Osteocyte (in vitro differentiated cells): ENCODE measurements at regions not wholly inside any gene's neighbourhood (a gene's known extent, or its start where the extent isn't known, plus 50 kb on each side); places are given as distances from the start of the nearest gene placed in this dataset.

Source experiments
- DNase-seq: peaks from one replicate; pipeline ENCODE4 v3.0.0; 2021; ENCODE audit warnings: mixed read lengths; ENCODE audit not compliant: unreplicated experiment; ENCODE audit errors: extremely low spot score
- H3K27ac Mint-ChIP-seq: one replicate; pipeline ENCODE4 v1.8.0; 2021; ENCODE audit warnings: mild to moderate bottlenecking, mixed read lengths; ENCODE audit not compliant: unreplicated experiment
- H3K27me3 Mint-ChIP-seq: one replicate; pipeline ENCODE4 v1.8.0; 2021; ENCODE audit warnings: mixed read lengths; ENCODE audit not compliant: unreplicated experiment
- H3K36me3 Mint-ChIP-seq: one replicate; pipeline ENCODE4 v1.8.0; 2021; ENCODE audit warnings: mixed read lengths; ENCODE audit not compliant: unreplicated experiment
- H3K4me1 Mint-ChIP-seq: one replicate; pipeline ENCODE4 v1.8.0; 2021; ENCODE audit warnings: mixed read lengths; ENCODE audit not compliant: unreplicated experiment
- H3K4me3 Mint-ChIP-seq: one replicate; pipeline ENCODE4 v1.8.0; 2021; ENCODE audit warnings: mild to moderate bottlenecking, moderate library complexity, mixed read lengths; ENCODE audit not compliant: unreplicated experiment
- H3K9me3 Mint-ChIP-seq: one replicate; pipeline ENCODE4 v1.8.0; 2021; ENCODE audit warnings: mixed read lengths; ENCODE audit not compliant: unreplicated experiment
- TF ChIP-seq, protein P1 (sequence below): fragments of 200-600 bp; sonication (generic); IDR thresholded peaks from 2 replicates; pipeline ENCODE4 v1.5.0; 2021; ENCODE audit warnings: antibody characterized with exemption, mild to moderate bottlenecking, moderate library complexity

DNA sequence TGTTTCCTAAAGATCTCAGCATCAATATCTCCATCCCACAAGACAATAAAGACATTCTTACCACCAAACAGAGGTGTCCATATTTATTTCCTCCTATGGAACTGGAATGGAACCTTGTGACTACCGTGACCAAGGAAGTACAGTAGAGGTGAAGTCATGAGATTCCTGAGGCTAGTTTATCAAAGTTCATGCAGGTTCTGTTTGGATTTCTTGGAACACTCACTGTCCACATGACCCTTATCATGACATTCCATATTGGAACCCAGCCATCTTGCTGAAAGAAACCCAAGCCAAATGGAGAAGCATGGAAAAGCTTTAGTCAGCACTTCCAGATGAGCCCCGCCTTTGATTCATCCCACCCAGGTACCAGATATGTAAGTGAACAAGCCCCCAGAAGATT is 516.0 kb upstream of the POU3F3 start:
- Mint-ChIP-seq H3K27me3 (no peaks in the 10 kb centered on the region), H3K9me3 (peaks cover 10% of the 10 kb centered on the region), H3K36me3 (no peaks in the 10 kb centered on the region), H3K4me3 (no peak overlapping the region), H3K4me1 (no peaks in the 10 kb centered on the region), H3K27ac (no peak overlapping the region)
- DNase-seq: no peak
- TF ChIP-seq, protein P1, sequence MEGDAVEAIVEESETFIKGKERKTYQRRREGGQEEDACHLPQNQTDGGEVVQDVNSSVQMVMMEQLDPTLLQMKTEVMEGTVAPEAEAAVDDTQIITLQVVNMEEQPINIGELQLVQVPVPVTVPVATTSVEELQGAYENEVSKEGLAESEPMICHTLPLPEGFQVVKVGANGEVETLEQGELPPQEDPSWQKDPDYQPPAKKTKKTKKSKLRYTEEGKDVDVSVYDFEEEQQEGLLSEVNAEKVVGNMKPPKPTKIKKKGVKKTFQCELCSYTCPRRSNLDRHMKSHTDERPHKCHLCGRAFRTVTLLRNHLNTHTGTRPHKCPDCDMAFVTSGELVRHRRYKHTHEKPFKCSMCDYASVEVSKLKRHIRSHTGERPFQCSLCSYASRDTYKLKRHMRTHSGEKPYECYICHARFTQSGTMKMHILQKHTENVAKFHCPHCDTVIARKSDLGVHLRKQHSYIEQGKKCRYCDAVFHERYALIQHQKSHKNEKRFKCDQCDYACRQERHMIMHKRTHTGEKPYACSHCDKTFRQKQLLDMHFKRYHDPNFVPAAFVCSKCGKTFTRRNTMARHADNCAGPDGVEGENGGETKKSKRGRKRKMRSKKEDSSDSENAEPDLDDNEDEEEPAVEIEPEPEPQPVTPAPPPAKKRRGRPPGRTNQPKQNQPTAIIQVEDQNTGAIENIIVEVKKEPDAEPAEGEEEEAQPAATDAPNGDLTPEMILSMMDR: no peak

- no peaks in the 10 kb centered on the region for H3K36me3 Mint-ChIP-seq
- H3K4me1 Mint-ChIP-seq: no peaks in the 10 kb centered on the region
- TF ChIP-seq, protein P1: no peak
- no peaks in the 10 kb centered on the region for H3K27me3 Mint-ChIP-seq
- no peak overlapping the region for H3K27ac Mint-ChIP-seq
- no peak for DNase-seq
- peaks cover 10% of the 10 kb centered on the region for H3K9me3 Mint-ChIP-seq
- no peak overlapping the region for H3K4me3 Mint-ChIP-seq
Measured at GRCh38 chr2:104340162-104340561, 513.8 kb upstream of the POU3F3 start.

GRCh38 chr2:104340879-104341828 is 512.8 kb upstream of the POU3F3 start:
- TF ChIP-seq, protein P1: no peak
- H3K4me1 Mint-ChIP-seq: no peaks in the 10 kb centered on the region
- no peak overlapping the region for H3K4me3 Mint-ChIP-seq
- H3K36me3 Mint-ChIP-seq: no peaks in the 10 kb centered on the region
- peaks cover 2% of the 10 kb centered on the region for H3K27me3 Mint-ChIP-seq
- DNase-seq: no peak
- no peak overlapping the region for H3K27ac Mint-ChIP-seq
- peaks cover 7% of the 10 kb centered on the region for H3K9me3 Mint-ChIP-seq

DNA sequence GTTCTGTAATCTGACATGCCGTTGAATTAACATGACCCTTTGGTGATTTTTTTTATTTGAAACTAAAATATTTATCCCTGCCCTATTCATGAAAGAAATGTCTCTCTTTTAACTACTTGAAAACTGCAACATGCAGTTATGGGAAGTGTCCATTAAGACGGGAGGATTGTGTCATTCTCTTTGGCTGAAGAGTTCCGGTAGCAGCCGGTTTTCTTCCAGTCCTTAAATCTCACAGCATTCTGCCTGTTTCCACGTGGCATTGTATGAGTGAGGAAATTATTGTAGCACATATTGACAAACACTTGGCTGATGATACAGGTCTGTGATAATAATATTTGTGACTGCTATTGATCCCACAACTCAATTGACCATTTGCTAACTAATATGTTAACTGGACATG is 509.6 kb upstream of the POU3F3 start:
- no peaks in the 10 kb centered on the region for H3K36me3 Mint-ChIP-seq
- H3K27ac Mint-ChIP-seq: no peak overlapping the region
- no peaks in the 10 kb centered on the region for H3K4me1 Mint-ChIP-seq
- DNase-seq: no peak
- TF ChIP-seq, protein P1: no peak
- no peaks in the 10 kb centered on the region for H3K9me3 Mint-ChIP-seq
- peaks cover 9% of the 10 kb centered on the region for H3K27me3 Mint-ChIP-seq
- no peak overlapping the region for H3K4me3 Mint-ChIP-seq

DNA sequence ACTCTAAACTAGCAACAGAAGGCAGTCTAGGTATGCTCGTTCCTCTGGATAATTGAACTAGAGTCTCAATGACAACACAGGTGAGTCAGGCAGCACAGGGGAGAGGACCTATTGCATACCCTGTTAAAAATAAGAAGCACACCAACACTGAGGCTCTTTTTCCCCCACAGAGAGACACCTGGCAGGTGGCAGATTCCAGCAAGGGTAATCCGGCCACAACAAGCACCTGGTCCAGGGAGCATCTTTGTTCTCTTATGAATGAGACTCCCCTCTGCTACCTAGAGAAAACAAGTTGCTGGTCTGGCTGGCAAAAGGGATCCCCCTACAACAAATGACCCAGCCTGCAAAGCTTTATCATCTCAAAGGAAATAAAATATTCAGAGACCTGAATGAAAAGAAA is 508.9 kb upstream of the POU3F3 start:
- Mint-ChIP-seq H3K4me3 (no peak overlapping the region), H3K9me3 (no peaks in the 10 kb centered on the region), H3K36me3 (no peaks in the 10 kb centered on the region), H3K27me3 (peaks cover 9% of the 10 kb centered on the region), H3K4me1 (no peaks in the 10 kb centered on the region), H3K27ac (no peak overlapping the region)
- no peak for DNase-seq
- TF ChIP-seq, protein P1: no peak
